Subcutaneous abdominal adipose tissue (tissue), 5 donors: ENCODE measurements at regions not wholly inside any gene's neighbourhood (a gene's known extent, or its start where the extent isn't known, plus 50 kb on each side); places are given as distances from the start of the nearest gene placed in this dataset.

Experiments used
- H3K27ac ChIP-seq: one replicate; pipeline ENCODE4 v1.7.0; 2013; ENCODE audit warnings: low read depth, mild to moderate bottlenecking, inconsistent platforms, low read length, moderate library complexity
- H3K27me3 ChIP-seq, 5 donors: one replicate each; pipeline ENCODE4 v1.7.0; 2013; ENCODE audit warnings: low read length in 5 of 5, inconsistent platforms in 1 of 5; ENCODE audit not compliant: control insufficient read depth in 5 of 5, insufficient read depth in 4 of 5
- H3K36me3 ChIP-seq, 5 donors: one replicate each; pipeline ENCODE4 v1.7.0; 2013; ENCODE audit warnings: low read length in 5 of 5; ENCODE audit not compliant: control insufficient read depth in 5 of 5, insufficient read depth in 5 of 5
- H3K4me1 ChIP-seq, 5 donors: one replicate each; pipeline ENCODE4 v1.7.0; 2013; ENCODE audit warnings: low read length in 5 of 5, mild to moderate bottlenecking in 3 of 5, moderate library complexity in 1 of 5; ENCODE audit not compliant: control insufficient read depth in 5 of 5, insufficient read depth in 5 of 5
- H3K4me3 ChIP-seq, 5 donors: one replicate each; pipeline ENCODE4 v1.7.0; 2013; ENCODE audit warnings: low read length in 5 of 5, low read depth in 1 of 5
- H3K9ac ChIP-seq, 5 donors: one replicate each; pipeline ENCODE4 v1.7.0; 2013; ENCODE audit warnings: low read length in 5 of 5, mild to moderate bottlenecking in 4 of 5, moderate library complexity in 3 of 5
- H3K9me3 ChIP-seq, 5 donors: one replicate each; pipeline ENCODE4 v1.7.0; 2013; ENCODE audit warnings: low read length in 5 of 5; ENCODE audit not compliant: control insufficient read depth in 5 of 5
- donor health status: healthy.
- donor health status: healthy.
- donor health status: healthy.
- donor health status: healthy.
- donor health status: healthy.

DNA sequence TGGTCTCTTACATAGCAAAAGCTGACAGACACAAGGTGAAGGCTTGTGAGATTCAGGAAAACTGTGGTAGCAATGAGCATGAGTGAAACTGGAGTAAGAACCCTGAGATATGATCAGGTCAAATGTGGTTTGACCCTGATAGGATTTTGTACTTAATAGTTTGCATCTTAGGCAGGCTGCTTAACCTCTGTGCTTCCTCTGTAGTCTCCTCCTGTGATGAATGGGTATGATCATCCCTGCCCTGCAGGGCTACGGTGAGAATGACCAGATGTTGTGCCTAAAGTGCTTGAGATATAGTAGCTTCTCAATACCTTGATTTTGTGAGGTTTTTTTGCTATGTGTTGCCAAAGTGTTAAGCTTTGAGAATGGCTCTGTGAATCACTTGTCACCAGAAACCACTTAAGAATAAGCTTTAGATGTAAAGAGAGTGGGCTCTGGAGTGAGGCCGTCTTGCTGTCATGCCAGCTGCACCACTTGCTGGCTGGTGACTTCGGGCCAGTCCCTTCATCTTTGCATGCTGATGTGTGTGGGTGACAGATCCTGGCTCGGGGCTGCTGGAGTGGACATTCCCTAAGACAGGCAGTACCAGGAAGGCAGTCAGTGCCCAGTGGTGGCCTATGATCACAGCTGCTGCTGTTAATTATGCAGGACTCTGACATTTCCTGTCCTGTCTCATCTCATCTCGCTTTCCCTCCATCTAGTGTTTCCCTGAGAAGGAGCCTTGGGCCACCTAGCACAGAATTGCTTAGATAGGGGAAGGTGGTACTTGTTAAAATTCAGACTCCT lies 254.7 kb downstream of the NFATC2 start:
- H3K4me1 ChIP-seq, result no peaks in the 10 kb centered on the region
- H3K4me3 ChIP-seq, result no peak overlapping the region
- peaks cover 0 to 5% (median 2%) of the 10 kb centered on the region in 5 donors for H3K27me3 ChIP-seq
- H3K9ac ChIP-seq, result no peak overlapping the region
- no peak overlapping the region for H3K27ac ChIP-seq
- H3K9me3 ChIP-seq, result peaks cover 2 to 9% (median 6%) of the 10 kb centered on the region in 5 donors
- no peaks in the 10 kb centered on the region for H3K36me3 ChIP-seq

DNA sequence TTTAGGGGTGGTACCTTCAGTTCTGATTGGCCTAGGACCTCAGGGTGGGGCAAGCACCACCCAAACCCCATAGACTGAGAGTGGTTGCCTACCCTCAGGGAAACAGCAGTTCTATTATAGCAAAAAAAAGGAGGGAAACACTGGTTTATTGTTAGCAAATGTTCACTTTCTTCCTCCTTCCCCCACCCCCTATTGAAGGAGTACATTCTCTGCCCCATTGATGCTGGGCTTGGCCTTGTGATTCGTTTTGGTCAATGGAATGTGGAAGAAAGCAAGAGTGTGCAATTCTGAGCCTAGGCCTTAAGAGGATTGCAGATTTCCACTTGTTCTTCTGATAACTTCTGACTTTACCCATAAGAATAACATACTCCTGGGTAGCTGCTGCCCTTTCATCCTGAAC lies 255.8 kb downstream of the NFATC2 start:
- H3K4me3 ChIP-seq, result no peak overlapping the region
- H3K4me1 ChIP-seq, result no peaks in the 10 kb centered on the region
- H3K27ac ChIP-seq, result no peak overlapping the region
- H3K9me3 ChIP-seq, result peaks cover 2 to 9% (median 6%) of the 10 kb centered on the region in 5 donors
- peaks cover 0 to 3% (median 2%) of the 10 kb centered on the region in 5 donors for H3K27me3 ChIP-seq
- H3K36me3 ChIP-seq, result no peaks in the 10 kb centered on the region
- no peak overlapping the region for H3K9ac ChIP-seq

DNA sequence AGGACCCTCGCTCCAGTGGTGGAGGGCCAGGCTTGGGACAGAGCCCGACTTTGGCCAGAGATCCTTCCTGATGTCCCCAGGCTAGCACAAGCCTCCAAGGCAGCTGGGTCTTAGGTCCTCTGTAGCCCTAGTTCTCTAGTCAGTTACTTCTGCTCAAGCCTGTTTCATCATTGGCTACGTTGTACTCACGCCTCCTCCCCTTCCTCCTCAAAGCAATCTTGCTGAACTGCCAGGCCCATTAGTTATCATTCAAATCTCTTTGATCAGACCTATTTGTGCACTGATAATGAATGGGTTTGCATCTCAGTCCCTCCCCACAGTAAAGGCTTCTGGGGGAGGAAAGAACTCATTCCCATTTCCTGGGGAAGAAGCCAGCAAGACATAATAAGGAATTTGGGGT lies 256.8 kb downstream of the NFATC2 start:
- H3K4me3 ChIP-seq, result no peak overlapping the region
- H3K9me3 ChIP-seq, result peaks cover 2 to 9% (median 6%) of the 10 kb centered on the region in 5 donors
- H3K27me3 ChIP-seq, result peaks cover 0 to 3% (median 2%) of the 10 kb centered on the region in 5 donors
- H3K36me3 ChIP-seq, result no peaks in the 10 kb centered on the region
- H3K9ac ChIP-seq, result no peak overlapping the region
- H3K27ac ChIP-seq, result no peak overlapping the region
- H3K4me1 ChIP-seq, result no peaks in the 10 kb centered on the region

DNA sequence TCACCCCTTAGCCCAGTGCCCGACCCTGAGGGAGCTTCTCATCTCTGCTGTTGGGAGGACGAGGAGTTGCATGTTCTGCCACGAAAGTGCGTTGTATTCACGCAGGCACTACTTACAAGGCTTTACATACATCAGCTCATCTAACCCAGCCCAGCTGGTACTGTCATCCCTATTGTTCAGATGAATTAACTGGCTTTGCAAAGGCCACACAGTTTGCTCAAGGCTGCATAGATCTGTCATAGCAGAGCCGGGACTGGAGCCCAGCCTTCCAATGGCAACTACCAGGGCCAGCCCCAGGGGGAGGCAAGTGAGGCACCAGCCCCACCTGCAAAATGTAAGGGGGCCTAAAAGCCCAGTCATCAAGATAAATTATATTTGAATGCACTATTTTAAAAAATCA lies 257.6 kb downstream of the NFATC2 start:
- Histone ChIP-seq H3K9ac (no peak overlapping the region), H3K27me3 (peaks cover 0 to 2% (median 2%) of the 10 kb centered on the region in 5 donors), H3K4me3 (no peak overlapping the region), H3K27ac (no peak overlapping the region), H3K4me1 (no peaks in the 10 kb centered on the region), H3K36me3 (no peaks in the 10 kb centered on the region), H3K9me3 (peaks cover 2 to 10% (median 7%) of the 10 kb centered on the region in 5 donors)

DNA sequence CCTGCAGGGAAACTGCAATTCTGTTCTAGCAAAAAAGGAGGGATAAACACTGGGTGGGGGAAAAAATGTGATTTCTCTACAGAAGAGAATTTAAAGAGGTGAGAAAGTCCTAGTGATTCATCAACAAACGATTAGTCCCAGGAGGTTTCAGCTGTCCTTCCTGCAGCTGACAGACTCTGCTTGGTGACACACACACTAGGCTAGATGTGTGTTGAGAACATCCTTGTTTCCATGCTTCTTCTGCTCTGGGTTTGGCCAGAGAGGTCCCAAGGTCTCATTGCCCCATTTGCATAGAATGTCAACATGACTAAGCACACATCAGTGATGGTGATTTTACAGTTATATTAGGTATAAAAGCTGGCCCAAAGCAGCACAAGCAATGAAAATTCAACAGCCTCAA lies 258.3 kb downstream of the NFATC2 start:
- Histone ChIP-seq H3K9ac (no peak overlapping the region), H3K4me3 (no peak overlapping the region), H3K27me3 (no peaks in the 10 kb centered on the region), H3K4me1 (no peaks in the 10 kb centered on the region), H3K9me3 (peaks cover 0 to 7% (median 4%) of the 10 kb centered on the region in 5 donors), H3K27ac (no peak overlapping the region), H3K36me3 (no peaks in the 10 kb centered on the region)

DNA sequence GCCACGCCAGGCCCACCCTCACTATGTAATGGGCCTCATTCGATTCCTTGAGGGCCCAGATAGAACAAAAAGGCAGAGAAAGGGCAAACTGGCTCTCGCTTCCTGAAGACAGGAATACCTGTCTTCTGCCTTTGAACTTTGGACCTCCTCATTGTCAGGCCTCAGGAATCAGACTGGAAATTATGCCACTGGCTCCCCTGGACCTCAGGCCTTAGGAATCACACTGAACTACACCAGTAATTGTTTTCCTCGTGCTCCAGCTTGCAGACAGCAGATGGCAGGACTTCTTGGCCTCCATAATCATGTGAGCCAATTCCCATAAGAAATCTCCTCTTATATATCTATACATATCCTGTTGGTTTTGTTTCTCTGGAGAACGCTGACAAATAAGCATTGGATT lies 258.6 kb upstream of the KCNG1 start:
- no peak overlapping the region for H3K4me3 ChIP-seq
- H3K4me1 ChIP-seq, result no peaks in the 10 kb centered on the region
- H3K9ac ChIP-seq, result no peak overlapping the region
- H3K9me3 ChIP-seq, result peaks cover 0 to 6% (median 4%) of the 10 kb centered on the region in 5 donors
- no peak overlapping the region for H3K27ac ChIP-seq
- H3K36me3 ChIP-seq, result no peaks in the 10 kb centered on the region
- H3K27me3 ChIP-seq, result peaks cover 0 to 19% (median 11%) of the 10 kb centered on the region in 5 donors

DNA sequence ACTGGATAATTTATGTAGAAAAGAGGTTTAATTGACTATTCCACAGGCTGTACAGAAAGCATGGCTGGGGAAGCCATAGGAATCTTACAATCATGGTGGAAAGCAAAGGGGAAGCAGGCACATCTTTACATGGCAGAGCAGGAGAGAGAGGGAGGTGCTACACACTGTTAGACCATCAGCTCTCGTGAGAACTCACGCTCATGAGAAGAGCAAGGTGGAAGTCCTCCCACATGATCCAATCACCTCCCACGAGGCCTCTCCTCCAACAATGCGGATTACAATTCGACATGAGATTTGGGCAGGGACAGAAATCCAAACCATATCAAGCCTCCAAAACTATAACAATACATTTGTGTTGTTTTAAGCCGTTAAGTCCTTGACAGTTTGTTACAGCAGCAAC lies 257.1 kb upstream of the KCNG1 start:
- peaks cover 0 to 4% (median 0%) of the 10 kb centered on the region in 5 donors for H3K4me1 ChIP-seq
- no peak overlapping the region for H3K4me3 ChIP-seq
- H3K27me3 ChIP-seq, result peaks cover 0 to 27% (median 14%) of the 10 kb centered on the region in 5 donors
- peaks cover 0 to 6% (median 4%) of the 10 kb centered on the region in 5 donors for H3K9me3 ChIP-seq
- H3K9ac ChIP-seq, result no peak overlapping the region
- no peak overlapping the region for H3K27ac ChIP-seq
- H3K36me3 ChIP-seq, result no peaks in the 10 kb centered on the region

DNA sequence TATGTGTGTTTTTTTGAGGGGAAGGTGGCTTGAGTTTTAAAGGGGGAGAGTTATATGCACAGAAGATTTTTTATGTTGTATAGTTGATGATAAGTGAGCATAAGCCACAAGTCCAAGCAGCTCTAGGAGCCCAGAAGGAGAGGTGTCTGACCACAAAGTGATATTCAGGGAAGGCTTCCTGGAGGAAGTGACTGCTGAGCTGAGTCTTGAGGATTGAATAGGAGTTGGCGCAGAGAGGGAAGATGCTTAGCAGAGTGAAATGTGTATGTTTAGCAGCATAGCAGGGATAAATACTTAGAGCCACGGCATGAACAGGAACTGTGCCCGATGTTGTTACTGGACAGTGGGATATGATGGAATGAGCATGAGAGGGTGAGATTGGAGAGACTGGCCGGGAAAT lies 255.1 kb upstream of the KCNG1 start:
- Histone ChIP-seq H3K4me1 (peaks cover 0 to 8% (median 0%) of the 10 kb centered on the region in 5 donors), H3K36me3 (no peaks in the 10 kb centered on the region), H3K27ac (no peak overlapping the region), H3K4me3 (no peak overlapping the region), H3K9ac (no peak overlapping the region), H3K9me3 (peaks cover 0 to 6% (median 3%) of the 10 kb centered on the region in 5 donors), H3K27me3 (peaks cover 4 to 34% (median 23%) of the 10 kb centered on the region in 5 donors)

DNA sequence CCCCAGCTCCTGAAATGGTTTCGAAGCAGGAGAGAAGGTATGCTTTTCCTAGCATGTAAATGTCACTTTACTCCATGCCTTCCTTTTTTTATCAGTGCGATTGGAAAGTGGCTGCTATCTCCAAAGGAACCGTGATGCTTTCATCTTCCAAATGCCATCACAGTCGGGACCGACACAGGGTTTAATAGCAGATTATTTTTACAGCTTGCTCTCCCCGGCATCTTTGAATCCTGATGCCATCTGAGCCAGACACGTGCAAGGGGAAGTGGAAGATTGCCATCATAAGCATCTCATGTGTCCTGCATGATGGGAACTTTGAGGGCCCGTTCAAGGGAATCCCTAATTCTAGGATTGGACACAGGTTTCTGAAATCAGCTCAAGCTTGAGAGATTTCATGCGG lies 253.4 kb upstream of the KCNG1 start:
- Histone ChIP-seq H3K27ac (no peak overlapping the region), H3K36me3 (no peaks in the 10 kb centered on the region), H3K9me3 (peaks cover 0 to 6% (median 0%) of the 10 kb centered on the region in 5 donors), H3K4me1 (peaks cover 0 to 12% (median 3%) of the 10 kb centered on the region in 5 donors), H3K9ac (no peak overlapping the region), H3K4me3 (no peak overlapping the region), H3K27me3 (peaks cover 4 to 34% (median 23%) of the 10 kb centered on the region in 5 donors)

DNA sequence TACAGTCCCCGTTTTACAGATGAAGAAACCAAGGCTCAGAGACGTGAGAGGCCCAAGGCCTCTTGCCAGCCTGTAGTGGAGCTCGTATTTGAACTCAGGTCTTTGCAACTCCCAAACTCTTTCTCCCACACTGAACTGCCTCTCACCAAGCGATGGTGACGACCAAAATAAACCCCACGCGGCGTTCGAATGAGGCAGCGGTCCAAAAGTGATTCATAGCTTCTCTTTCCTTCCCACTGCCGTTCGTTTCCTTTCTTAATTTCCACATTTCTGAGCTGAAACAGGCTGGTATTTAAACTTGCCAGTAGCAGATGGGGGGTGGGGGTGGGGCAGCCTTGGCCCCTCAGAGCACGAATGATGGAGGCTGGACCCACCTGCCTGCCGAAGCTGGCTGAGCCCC lies 252.9 kb upstream of the KCNG1 start:
- Histone ChIP-seq H3K27me3 (peaks cover 4 to 34% (median 23%) of the 10 kb centered on the region in 5 donors), H3K4me3 (no peak overlapping the region), H3K9ac (no peak overlapping the region), H3K27ac (no peak overlapping the region), H3K9me3 (peaks cover 0 to 8% (median 2%) of the 10 kb centered on the region in 5 donors), H3K4me1 (peaks cover 0 to 12% (median 3%) of the 10 kb centered on the region in 5 donors), H3K36me3 (no peaks in the 10 kb centered on the region)
